DND-41 (cell line): ENCODE measurements at regions not wholly inside any gene's neighbourhood (a gene's known extent, or its start where the extent isn't known, plus 50 kb on each side); places are given as distances from the start of the nearest gene placed in this dataset.

Experiments used
- ATAC-seq: fragments of 200-7000 bp; cut with Tn5 transposase; 3 replicates; pipeline ENCODE4 v1.9.1; 2021; ENCODE audit warnings: low read depth; ENCODE audit not compliant: insufficient read depth
- DNase-seq: peaks from one replicate; pipeline ENCODE4 v3.0.0-alpha.2; 2020
- H2AFZ ChIP-seq: 2 replicates; pipeline ENCODE4 v1.6.0; 2012; ENCODE audit warnings: low read depth, low read length
- H3K27ac ChIP-seq: 2 replicates; pipeline ENCODE4 v1.5.1; 2012; ENCODE audit warnings: low read length, inconsistent platforms
- H3K27me3 ChIP-seq: fragments of 200-600 bp; sonication (generic); 2 replicates; pipeline ENCODE4 v1.6.0; 2012; ENCODE audit warnings: low read length, mild to moderate bottlenecking, inconsistent platforms; ENCODE audit not compliant: insufficient read depth, poor library complexity
- H3K36me3 ChIP-seq: 2 replicates; pipeline ENCODE4 v1.5.1; 2012; ENCODE audit warnings: low read length, inconsistent platforms; ENCODE audit not compliant: insufficient read depth
- H3K4me1 ChIP-seq: 2 replicates; pipeline ENCODE4 v1.5.1; 2012; ENCODE audit warnings: mild to moderate bottlenecking, low read length; ENCODE audit not compliant: insufficient read depth
- H3K4me2 ChIP-seq: 2 replicates; pipeline ENCODE4 v1.6.0; 2012; ENCODE audit warnings: mild to moderate bottlenecking, moderate library complexity, low read length, inconsistent platforms; ENCODE audit not compliant: insufficient read depth
- H3K4me3 ChIP-seq, 2 experiments: fragments of 200-600 bp in 1 of 2; shearing (Covaris generic) in 1 of 2; 2 replicates each; pipeline ENCODE4 v1.5.1; 2012 to 2016; ENCODE audit warnings: inconsistent platforms in 2 of 2, low read length in 2 of 2, mild to moderate bottlenecking in 2 of 2, low read depth in 1 of 2, moderate library complexity in 1 of 2
- H3K79me2 ChIP-seq: 2 replicates; pipeline ENCODE4 v1.6.0; 2012; ENCODE audit warnings: low read length, inconsistent platforms; ENCODE audit not compliant: insufficient read depth
- H3K9ac ChIP-seq: 2 replicates; pipeline ENCODE4 v1.6.0; 2012; ENCODE audit warnings: low read depth, mild to moderate bottlenecking, inconsistent platforms, low read length, moderate library complexity
- H3K9me3 ChIP-seq: 2 replicates; pipeline ENCODE4 v1.5.1; 2012; ENCODE audit warnings: low read length, moderate library complexity, mild to moderate bottlenecking, inconsistent platforms; ENCODE audit not compliant: insufficient read depth, severe bottlenecking
- H4K20me1 ChIP-seq: 2 replicates; pipeline ENCODE4 v1.6.0; 2012; ENCODE audit warnings: low read length; ENCODE audit not compliant: insufficient read depth
- EZH2 ChIP-seq: IDR thresholded peaks from 3 replicates; pipeline ENCODE4 v1.6.1; 2012; ENCODE audit warnings: borderline replicate concordance, low read depth, mild to moderate bottlenecking, moderate library complexity, low read length, inconsistent platforms; ENCODE audit not compliant: severe bottlenecking
- TF ChIP-seq, protein P1 (sequence below): IDR thresholded peaks from 2 replicates; pipeline ENCODE4 v1.5.1; 2012; ENCODE audit warnings: borderline replicate concordance, low read length, moderate library complexity, mild to moderate bottlenecking; ENCODE audit not compliant: poor library complexity, severe bottlenecking; ENCODE audit errors: extremely low read depth

DNA sequence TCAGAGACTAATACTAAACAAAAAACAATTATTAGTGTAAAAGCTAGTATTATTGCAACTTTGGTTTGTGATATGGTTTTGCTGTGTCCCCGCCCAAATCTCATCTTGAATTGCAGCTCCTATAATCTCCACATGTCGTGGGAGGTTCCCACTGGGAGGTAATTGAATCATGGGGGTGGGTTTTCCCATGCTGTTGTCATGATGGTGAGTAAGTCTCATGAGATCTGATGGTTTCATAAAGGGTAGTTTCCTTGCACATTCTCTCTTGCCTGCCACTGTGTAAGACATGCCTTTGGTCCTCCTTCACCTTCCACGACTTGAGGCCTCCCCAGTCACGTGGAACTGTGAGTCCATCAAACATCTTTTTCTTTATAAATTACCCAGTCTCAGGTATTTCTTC, 325.9 kb upstream of the DAB2 start:
- Histone ChIP-seq H3K4me2 (no peak overlapping the region), H4K20me1 (no peaks in the 10 kb centered on the region), H3K4me1 (no peaks in the 10 kb centered on the region), H2AFZ (no peak overlapping the region), H3K9ac (no peak overlapping the region), H3K9me3 (no peaks in the 10 kb centered on the region), H3K27me3 (no peaks in the 10 kb centered on the region), H3K27ac (no peak overlapping the region), H3K36me3 (no peaks in the 10 kb centered on the region), H3K79me2 (no peaks in the 10 kb centered on the region), H3K4me3 (no peak overlapping the region)
- ATAC-seq (no peak), DNase-seq (no peak)
- no peak for TF ChIP-seq EZH2
- TF ChIP-seq, protein P1, sequence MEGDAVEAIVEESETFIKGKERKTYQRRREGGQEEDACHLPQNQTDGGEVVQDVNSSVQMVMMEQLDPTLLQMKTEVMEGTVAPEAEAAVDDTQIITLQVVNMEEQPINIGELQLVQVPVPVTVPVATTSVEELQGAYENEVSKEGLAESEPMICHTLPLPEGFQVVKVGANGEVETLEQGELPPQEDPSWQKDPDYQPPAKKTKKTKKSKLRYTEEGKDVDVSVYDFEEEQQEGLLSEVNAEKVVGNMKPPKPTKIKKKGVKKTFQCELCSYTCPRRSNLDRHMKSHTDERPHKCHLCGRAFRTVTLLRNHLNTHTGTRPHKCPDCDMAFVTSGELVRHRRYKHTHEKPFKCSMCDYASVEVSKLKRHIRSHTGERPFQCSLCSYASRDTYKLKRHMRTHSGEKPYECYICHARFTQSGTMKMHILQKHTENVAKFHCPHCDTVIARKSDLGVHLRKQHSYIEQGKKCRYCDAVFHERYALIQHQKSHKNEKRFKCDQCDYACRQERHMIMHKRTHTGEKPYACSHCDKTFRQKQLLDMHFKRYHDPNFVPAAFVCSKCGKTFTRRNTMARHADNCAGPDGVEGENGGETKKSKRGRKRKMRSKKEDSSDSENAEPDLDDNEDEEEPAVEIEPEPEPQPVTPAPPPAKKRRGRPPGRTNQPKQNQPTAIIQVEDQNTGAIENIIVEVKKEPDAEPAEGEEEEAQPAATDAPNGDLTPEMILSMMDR = no peak

DNA sequence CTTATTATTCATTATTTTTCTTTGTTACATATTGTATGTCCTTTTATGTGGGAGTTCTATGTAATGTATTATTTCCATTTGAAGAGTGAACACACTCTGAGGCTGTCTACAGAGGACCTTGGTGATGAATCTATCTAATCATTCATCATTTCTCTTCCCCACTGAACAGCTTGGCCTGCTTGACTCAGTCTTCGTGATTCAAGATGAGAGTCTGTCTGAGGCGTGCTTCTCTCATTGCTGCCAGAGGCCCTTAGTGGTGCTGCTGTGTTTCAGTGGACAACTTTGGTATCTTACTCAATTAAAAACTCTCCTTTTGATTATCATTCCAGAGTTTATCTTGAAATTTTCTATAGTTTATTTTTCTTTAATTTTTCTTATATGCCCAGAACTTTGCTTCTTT, 318.1 kb upstream of the DAB2 start:
- TF ChIP-seq, protein P1 = no peak
- no peak for TF ChIP-seq EZH2
- no peaks in the 10 kb centered on the region for H3K9me3 ChIP-seq
- H3K9ac ChIP-seq = no peak overlapping the region
- no peaks in the 10 kb centered on the region for H3K79me2 ChIP-seq
- ATAC-seq (no peak), DNase-seq (no peak)
- H4K20me1 ChIP-seq = no peaks in the 10 kb centered on the region
- no peak overlapping the region for H3K4me2 ChIP-seq
- H3K4me3 ChIP-seq = no peak overlapping the region
- H3K36me3 ChIP-seq = no peaks in the 10 kb centered on the region
- no peaks in the 10 kb centered on the region for H3K4me1 ChIP-seq
- no peak overlapping the region for H3K27ac ChIP-seq
- H3K27me3 ChIP-seq = no peaks in the 10 kb centered on the region
- H2AFZ ChIP-seq = no peak overlapping the region

DNA sequence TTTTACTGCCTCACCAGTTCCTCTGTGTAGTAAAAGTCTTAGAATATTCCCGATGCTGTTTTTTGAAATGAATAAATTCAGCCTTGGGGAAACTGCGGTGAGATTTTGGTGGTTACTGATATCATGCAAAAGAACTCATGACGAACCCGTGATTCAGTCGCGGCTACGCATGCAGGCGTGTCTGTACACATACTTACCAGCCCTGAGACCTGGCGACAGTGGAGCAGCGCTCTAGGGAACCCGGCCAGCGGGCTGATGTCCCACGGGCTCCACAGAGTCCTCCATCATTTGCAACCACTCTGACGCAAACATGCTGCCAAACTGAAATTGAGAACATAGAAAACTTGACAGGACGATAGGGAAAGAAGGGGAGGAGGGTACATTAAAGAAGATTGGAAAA, 315.6 kb upstream of the DAB2 start:
- no peaks in the 10 kb centered on the region for H3K9me3 ChIP-seq
- H3K9ac ChIP-seq = no peak overlapping the region
- ATAC-seq (no peak), DNase-seq (no peak)
- TF ChIP-seq EZH2 = no peak
- TF ChIP-seq, protein P1 = no peak
- no peaks in the 10 kb centered on the region for H3K4me1 ChIP-seq
- no peaks in the 10 kb centered on the region for H3K36me3 ChIP-seq
- no peak overlapping the region for H3K27ac ChIP-seq
- no peak overlapping the region for H3K4me3 ChIP-seq
- no peak overlapping the region for H3K4me2 ChIP-seq
- no peaks in the 10 kb centered on the region for H4K20me1 ChIP-seq
- no peaks in the 10 kb centered on the region for H3K27me3 ChIP-seq
- no peak overlapping the region for H2AFZ ChIP-seq
- H3K79me2 ChIP-seq = no peaks in the 10 kb centered on the region

DNA sequence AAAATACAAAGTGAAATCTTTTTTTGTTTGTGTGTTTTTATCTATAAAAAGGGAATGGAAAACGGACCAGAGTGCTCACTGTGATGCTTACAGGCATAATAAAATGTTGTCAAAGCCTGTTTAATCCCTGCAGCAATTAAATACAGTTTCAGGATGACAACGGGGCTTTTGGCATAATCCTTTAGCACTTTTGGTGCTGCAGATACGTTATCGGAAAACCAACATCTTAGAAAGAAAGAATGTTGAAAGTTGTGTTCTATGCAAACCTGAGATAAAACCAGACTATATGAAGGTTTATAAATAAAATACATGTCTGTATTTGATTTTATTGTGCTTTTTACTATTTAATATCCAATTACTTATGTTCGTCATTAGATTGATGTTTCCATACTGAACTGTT, 307.4 kb upstream of the DAB2 start:
- no peaks in the 10 kb centered on the region for H4K20me1 ChIP-seq
- no peaks in the 10 kb centered on the region for H3K36me3 ChIP-seq
- no peaks in the 10 kb centered on the region for H3K27me3 ChIP-seq
- TF ChIP-seq, protein P1 = no peak
- no peak for TF ChIP-seq EZH2
- H3K27ac ChIP-seq = no peak overlapping the region
- no peak overlapping the region for H3K9ac ChIP-seq
- H3K4me3 ChIP-seq = no peak overlapping the region
- H3K4me2 ChIP-seq = no peak overlapping the region
- no peak for DNase-seq
- H3K4me1 ChIP-seq = no peaks in the 10 kb centered on the region
- H3K9me3 ChIP-seq = no peaks in the 10 kb centered on the region
- no peak for ATAC-seq
- H2AFZ ChIP-seq = no peak overlapping the region
- no peaks in the 10 kb centered on the region for H3K79me2 ChIP-seq
